Inferior parietal cortex (tissue), 1 donor: ENCODE measurements at regions not wholly inside any gene's neighbourhood (a gene's known extent, or its start where the extent isn't known, plus 50 kb on each side); places are given as distances from the start of the nearest gene placed in this dataset.

ENCODE experiments used
- DNase-seq: peaks from one replicate; pipeline ENCODE4 v3.0.0-alpha.2; 2016; ENCODE audit errors: extremely low spot score

DNA sequence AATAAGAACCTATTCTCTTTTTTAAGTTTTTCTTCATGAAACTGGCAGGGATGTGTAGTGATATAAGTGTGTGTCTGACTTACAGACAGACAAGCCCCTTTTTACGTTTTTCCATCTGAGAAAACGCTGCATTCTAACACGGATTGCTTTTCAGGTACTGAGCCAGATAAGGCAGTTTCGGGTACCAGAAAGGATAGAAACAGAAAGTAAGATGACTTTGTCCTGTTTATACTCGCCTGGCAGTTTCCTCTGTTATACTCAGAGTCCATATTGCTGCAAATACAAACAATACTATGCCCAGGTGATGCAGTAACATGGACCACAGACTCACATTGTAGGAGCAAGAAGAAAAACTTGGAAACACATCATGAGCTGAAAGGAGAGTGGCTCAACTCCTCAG lies 2320.6 kb upstream of the AGA start:
- no peak for DNase-seq

DNA sequence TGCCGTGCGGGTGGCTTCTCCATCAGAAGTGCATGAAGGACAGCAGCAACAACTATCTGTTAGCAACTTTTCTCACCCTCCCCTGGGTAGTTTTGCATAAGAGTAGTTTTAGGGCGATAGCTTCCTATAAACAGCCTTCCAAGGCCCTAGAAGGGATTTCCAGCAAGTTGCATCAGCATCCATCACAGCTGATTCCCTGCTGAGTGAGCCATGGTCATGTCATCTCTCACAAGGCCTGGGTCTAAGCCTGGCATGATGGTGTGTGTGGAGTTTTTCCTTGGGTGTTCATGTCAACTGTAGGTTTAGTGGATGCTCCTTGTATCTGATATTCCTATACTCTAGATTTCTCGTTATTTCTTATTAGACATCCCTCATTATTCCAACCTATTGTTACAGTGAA lies 2324.7 kb upstream of the AGA start:
- DNase-seq, result no peak

DNA sequence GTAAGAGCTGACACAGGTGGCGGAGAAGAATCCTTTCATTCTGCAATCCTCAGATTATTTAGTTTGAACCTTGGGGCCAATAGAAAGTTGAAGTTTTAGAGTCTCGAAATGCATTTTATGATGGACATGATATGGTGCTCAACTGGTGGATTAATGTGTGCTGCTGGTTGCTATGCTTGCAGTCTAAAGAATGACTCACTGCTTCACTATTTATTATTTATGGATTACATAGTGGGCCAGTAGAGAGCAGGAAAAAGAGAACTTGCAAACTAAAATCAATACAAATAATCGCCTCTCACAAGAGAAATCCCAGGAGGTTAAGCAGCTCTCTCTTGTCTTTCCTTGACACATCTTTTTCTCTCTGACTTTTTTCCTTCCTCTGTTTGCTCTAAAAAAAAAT lies 2326.8 kb upstream of the AGA start:
- DNase-seq, result no peak

DNA sequence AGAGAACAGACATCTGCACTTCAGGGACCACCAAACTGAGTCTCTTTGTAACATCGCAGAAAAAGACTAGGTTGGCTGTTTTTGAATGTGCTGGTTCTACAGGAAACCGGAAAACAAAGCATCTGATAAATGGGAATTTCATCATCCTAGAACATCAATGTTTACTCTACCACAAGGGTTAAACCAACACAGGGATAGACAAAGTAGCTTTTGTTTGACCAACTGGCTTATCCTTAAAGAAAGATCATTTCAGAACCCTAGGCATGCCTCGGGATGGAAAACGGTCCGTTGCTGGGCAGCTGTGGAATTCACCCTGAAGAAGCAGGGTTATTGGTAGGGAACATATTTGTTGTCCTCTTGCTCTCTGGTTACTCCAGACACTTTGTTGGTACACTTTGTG lies 2355.5 kb upstream of the AGA start:
- DNase-seq, result no peak

DNA sequence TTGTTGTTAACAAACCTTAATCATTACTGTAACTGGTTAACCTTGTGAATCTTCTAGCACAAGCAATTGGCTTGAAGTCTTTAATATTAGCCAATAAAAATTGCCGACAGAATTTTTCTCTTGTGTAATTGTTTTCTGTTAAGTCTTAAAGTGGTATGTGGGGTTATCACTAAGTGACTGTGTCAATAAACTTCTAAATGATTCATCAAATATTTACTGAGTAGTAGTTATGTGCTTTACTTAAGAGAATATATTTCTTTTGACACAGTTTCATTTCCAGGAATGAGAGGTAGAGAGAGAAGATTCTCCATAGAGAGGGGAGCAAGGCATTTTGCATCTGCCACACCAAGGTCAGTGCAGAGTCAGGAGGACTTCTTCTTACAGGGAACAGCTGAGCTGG lies 2361.6 kb upstream of the AGA start:
- DNase-seq, result no peak

DNA sequence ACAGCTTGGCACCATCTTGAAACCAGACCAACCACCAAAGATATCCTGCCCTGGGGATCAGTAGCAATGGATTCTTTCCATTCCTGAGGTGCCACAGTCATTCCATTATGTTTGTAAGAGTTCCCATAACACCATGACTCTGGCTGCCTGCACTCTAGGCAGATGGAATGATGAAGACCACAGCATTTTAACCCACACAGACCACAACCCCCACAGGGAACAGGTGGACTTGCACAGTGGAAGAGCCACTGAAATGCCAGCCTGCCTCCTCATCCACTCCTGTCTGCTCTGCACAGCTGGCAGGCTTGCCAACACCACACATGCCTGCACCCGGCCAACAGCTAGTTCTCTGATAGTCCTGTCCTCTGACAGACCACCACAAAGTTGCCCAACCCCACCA lies 2362.2 kb upstream of the AGA start:
- no peak for DNase-seq

DNA sequence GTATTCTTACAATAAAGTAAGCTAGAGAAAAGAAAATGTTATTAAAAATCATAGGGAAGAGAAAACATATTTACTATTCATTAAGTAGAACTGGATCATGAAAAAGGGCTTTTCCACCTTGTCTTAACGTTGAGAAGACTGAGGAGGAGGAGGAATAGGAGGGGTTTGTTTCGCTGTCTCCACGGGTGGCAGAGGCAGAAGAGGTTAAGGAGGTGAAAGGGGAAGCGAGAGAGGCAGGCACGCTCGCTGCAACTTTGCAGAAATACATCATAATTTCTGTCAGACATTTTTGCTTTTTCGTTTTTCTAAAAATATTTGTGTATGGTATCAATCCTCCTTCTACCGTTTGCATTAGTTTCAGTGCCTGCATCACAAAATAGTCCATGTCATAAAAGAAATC lies 2375.1 kb upstream of the AGA start:
- no peak for DNase-seq

DNA sequence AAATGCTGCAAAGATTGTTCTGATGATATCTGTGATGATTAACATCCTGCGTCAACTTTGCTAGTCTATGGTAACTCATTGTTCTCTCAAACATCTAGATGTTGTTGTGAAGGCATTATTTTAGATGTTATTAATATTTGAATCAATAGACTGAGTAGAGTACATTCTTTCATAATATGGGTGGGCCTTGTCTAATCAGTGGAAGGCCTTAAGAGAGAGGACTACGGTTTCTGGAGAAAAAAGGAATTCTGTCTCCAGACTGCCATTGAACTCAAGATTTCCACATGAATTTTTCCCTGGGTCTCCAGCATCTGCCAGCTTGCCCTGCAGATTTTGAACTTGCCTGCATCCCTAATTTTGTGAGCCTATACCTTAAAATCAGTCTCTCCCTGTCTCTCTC lies 2381.1 kb upstream of the AGA start:
- DNase-seq, result no peak

DNA sequence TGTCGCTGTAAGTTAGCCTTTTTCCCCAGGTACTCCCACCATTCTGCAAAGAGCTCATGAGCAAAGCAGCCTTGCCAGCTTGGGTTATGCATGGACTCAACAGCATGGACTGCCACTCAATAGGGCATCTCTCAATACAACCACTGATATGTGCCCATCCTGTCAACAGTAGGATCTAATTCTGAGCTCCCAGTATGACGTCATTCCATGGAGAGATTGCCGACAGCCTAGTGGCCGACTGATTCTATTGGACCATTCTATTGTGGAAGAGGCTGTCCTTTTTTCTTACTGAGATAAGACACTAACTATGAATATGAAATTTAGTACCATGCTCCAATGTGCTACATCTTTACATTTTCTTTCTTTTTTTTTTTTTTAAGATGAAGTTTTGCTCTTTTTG lies 2389.0 kb upstream of the AGA start:
- DNase-seq, result no peak

DNA sequence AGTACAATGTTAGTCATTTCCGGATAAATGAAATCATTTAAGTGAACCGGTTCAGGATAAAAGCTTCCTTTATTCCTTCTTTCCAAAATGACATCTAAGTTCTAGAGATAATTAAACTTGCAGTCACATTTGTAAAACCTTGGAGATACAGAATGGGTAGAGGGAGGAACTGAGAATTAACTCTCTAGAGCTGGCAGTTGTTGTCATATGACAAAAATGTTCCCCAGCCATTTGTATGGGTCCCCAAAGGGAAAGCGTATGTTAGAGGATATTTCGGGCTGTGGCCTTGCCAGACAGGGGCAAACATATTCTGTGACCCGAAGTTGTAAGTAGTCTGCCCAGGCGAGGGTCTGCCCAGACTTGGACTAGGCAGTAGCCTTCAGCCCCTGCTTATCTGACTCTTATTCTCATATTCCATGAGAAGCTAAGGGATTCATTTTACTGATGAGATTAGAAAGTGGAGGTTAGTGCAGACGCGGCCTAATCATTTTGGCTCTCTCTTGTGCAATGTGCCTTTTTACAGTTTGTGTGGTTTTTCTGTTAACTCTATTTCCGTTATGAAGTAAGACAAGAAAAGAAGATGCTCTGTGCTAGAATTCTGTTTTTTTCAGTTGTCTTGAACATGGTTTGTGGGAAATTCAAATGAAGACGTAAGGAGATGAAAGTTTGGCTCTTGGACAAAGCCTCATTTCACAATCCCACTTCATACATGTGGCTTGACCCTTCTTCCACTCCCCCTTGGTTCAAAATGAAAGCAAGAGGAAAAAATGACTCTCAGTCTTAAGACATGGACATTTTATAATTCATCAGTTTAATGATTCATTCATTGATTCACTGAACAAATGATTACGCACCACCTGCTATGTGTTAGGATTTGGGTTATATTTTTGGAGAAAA lies 2394.2 kb upstream of the AGA start:
- DNase-seq, result no peak

DNA sequence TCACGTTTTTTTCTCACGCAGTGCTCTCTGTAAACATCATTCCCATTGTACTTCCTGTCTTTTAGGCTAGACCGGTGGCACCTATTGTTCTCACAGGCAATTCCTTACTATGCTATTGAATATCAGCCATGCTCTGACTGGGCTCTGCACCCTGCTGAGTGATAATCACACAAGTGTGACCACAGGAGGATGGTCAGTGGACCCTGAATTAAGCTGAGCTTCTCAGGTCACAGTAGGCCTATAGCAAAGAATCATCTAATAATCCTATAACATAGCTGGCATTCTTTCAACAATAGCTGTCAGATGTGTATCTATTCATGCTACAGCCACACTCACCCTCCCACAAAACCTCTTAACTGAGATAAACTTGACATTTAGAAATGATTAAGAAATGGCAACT lies 2399.8 kb upstream of the TENM3 start:
- no peak for DNase-seq

DNA sequence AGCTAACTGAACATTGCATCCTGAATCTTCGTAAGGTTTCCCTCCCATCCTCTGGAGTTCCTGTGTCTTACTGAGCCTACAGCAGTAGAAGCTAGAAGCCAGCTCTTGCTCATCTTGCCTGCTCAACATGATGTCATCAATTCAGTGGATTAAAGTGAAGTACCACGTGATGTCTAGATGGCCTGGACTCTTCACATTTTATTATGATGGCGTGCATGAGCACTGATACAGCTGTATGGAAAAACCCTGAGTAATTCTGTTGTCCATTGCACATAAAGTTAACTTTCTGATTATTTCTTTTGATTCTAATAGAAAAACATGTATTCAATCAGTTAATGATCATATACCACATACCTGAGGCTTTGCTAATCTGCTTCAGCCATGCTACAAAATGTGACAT lies 2387.7 kb upstream of the TENM3 start:
- no peak for DNase-seq

DNA sequence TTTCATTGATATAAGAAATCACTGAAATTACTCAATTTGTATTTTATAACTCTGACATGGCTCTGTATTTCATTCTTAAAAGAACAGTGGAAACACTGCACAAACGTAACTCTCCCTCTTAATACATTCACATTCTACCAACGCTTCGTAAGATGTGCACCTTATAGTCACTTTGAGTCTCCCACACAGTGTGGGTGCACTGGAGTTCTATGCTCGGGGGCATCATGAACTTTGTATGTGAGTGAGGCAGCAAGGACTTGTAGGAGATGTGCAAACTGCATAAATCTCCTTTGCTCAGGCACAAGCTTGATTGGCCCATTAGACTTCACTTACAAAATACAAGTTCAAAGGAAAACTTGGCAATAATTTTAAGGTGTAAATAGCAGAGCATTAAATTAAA lies 2385.0 kb upstream of the TENM3 start:
- no peak for DNase-seq

DNA sequence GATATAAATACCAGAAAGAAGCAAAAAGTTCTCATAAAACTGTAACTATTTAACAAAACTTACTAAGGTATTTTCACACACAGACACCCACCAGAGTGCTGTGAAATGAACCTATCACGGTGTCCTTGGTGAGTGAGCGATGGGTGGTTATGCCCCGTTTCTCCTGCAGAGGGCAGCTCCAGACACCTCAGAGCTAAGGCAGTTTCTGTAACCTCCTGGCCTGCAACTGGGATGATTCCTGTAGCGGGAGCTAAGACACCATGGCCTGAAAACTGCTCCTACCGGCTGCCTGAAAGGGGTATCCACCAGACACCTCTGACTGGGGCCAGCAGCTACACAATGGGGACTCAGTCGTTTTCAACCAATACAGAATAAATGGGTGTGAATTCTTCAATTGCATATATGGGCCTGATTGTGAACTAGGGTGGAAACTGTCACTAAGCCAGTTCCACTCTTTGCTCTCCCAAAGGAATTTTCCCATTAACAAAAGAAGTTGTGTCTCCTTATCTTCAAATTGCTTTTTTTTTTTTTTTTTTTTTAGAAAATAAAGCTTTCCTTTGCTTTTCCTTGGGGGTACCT lies 2375.8 kb upstream of the TENM3 start:
- DNase-seq, result peak; percentile 32

DNA sequence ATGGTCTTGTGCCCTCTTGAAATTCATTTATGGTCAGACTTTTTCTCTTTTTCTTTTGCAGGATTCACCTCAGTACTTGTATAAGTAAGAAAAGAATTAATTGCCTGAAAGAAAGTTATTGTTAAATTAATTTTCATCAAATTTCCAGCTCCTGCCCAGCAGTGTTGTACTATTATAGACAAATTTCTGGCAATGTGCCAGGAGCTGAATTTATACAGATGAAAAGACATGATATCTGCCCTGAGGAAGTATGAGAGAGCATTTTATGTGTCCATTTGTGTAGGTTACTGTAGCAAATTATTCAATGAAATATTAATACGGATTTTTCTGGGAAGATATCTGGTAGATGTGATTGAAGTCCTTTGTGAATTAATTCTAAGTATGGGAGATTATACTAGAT lies 2371.5 kb upstream of the TENM3 start:
- no peak for DNase-seq

DNA sequence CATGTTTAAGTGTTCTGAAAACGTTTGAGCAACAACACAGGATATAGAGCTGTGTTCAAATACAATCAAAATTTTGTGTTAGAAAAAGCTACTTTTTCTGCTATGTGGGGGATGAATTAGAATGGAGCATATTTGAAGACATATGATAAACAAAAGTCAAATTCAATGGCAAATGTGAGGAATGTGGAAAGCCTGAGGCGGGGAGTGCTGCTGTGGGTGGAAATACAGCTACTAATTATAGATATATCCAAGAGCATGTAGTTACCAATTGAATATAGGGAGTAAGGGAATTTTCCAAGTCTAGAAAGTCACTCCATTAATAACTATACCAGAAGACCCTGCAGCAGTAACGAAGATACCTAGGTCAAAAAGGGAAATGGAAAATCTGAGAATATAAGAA lies 2370.4 kb upstream of the TENM3 start:
- no peak for DNase-seq

DNA sequence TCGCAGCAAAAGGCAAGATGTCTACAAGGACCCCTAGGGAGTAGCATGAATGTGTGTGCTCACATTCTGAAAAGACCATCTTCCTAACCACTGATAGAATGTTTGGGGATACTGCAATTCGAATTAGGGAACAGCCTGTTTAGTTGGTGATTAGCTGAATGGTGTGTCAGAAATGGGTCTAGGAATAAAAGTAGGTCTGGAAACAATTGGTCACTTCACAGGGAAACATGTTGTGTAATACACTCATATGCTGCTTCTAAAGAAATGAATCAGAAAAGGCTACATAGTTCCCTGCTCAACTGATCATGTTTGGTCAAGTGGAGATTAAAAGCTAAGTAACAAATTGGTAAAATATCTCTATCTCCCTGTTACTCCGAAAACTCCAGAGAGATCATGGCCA lies 2362.4 kb upstream of the TENM3 start:
- no peak for DNase-seq

DNA sequence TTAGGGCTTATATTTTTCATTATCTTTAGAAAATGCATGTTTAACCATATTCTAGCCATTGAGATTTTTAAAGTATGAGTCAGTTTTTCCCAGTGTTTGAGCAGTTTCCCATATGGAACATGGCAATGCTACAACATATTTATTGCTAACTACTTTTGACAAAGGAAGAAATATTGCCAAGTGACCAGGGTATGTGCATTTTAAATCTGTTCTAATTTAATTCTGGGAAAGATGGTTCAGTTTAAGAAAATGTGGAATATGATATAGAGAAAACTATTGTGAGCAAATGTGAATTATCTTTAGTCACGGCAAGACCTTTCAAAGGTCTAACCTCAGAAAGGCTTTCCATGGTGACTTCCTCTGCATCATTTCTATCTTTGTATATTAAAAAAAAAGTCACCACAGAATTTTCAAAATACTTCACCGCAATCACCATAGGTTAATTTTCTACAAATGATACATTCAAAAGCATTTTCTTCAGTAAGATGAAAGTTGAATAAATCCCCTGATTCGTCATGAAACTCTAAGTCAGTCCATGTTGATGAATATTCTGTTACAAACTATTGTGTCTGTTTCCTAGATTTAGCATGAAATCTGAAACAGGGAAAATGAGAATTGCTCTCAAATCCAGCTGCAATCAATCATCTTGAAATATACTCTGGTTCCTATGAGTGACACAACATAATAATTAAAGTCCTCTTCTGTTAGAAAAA lies 2349.0 kb upstream of the TENM3 start:
- DNase-seq, result no peak

DNA sequence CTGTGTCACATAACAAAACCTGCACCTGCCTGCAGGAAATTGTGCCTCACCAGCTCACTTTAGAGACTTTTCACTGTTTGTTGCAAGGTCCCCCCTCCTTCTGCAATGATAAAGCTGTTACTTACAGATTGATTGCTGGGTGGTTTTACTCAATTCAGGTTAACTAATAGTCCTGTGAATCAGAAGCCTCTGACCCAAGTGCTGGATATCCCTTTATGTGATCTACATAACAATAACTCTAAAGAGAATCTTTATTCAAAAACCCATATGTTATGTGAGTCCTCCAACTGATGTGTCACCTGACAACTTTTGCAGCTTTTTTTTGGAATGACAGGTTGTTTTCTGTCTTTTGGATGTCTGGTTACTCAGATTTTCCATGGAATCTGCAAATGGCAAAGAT lies 2323.6 kb upstream of the TENM3 start:
- DNase-seq, result no peak

DNA sequence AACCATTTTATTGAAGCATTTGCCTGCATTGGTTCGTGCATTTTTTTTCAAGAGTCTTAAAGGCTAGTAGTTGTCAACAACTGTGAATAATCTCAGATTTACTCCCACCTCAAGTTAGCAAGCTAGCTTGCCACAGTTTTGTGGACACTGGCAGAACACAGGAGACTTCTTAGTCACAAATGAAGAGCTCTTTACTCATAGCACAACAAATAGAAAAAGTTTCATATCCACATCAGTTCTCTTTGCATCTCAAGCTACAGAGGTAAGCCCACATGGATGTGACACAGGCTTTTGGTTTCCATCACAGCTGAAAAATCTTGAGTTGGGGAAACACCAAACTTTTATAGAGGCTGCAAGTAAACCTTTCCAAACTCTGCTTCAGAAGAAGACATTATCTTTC lies 2315.7 kb upstream of the TENM3 start:
- no peak for DNase-seq

DNA sequence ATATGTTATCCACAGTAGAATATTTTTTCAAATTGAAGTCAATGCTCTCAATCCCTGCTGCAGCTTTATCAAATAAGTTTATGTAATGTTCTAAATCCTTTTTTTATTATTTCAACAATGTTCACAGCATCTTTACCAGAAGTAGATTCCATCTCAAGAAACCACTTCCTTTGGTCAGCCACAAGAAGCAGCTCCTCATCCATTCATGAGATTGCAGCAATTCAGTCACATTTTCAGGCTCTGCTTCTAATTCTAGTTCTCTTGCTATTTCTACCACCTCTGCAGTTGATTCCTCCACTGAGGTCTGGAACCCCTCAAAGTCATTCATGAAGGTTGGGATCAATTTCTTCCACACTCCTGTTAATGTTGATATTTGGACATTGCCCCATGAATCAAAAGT lies 2301.3 kb upstream of the TENM3 start:
- no peak for DNase-seq

DNA sequence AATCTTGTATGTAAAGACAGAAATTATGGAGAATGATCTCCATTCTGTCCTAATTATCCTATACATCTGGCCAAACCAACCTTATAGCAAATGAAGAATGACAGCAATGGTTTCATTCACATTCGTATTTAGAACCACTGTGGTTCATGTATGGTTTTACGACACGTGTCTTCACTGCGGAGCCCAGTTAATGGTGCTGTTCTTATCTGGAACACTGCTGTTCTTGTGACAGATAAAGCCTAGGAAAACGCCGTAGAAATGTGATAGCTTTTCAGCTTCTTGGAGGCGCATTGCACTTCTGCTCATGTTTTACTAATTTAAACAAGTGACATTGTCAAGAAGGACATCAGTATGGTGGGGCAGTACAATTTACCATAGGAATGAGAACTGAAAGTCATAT lies 2266.4 kb upstream of the TENM3 start:
- DNase-seq, result no peak

DNA sequence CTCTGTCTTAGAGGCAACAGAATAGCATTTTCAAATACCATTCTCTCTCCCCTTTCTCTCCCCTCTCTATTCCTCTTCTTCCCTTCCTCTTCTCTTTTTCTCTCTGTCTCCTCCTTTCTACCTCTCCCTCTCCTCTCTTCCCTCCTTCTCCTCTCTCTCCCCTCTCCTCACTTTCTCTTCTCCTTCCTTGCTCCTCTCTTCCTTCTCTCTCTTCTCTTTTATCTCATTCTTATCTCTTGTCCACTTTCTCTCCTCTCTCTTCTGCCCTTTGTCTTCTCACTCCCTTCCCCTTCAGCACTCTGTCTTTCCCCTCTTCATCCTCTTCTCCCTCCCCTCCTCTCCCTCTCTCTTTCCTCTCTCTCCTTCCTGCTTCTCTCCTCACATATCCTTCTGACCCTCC lies 2265.8 kb upstream of the TENM3 start:
- DNase-seq, result no peak
